ENCODE measurements at regions not wholly inside any gene's neighbourhood (a gene's known extent, or its start where the extent isn't known, plus 50 kb on each side); places are given as distances from the start of the nearest gene placed in this dataset.

DNA sequence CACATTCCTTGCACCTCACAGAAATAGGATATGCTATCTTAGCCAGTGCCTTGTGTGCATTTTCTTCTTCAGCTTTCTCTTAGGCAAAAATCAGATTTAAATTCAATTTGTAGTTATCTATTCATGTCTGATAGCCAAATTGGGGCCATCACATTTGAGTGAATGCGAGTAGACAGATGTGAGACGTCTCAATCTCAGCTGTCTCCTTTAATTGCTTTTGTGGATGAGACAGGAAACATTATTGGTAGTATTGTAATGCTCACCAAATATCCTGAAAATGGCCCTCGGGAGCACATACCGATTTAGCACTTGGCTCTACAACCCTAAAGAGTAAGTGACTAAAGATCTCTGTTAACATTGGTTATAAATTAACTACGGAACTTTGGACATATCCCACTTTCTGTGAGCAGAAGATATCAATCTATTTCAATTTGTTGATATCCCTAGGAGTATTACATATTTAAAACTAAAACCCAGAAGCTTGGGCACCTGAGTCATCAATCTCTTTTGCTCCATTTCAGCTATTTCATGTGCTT lies 1012.5 kb upstream of the TMEM132C start:
- DNase-seq (ENCODE audit: extremely low read depth in 1 of 2, low read depth in 1 of 2) = no peak

DNA sequence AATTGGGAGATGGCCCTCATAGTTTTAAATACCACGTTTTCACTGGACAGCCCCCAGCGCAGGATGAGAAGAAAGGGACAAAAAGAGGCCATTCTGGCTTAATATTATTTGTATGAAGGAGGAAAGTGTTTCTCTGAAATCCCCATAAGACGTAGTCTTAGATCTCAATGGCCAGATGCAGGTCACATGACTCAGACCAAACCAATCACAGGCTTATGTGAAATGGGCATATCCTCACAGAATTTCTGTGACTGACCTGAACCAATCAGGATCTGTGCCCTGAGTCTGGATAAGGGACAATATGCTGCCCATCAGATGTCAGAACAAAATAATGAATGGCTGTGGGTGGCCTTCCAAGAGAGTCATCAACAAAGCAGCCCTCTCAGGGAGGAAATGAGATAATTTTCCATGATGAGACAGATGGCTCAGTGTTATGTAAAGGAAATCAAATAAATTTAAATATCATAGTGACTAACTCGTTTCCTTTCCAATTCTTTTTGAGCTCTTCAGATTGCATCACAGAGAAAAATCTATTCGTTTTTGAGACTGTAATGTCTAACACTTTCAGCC lies 1009.5 kb upstream of the TMEM132C start:
- DNase-seq (ENCODE audit: extremely low read depth in 1 of 2, low read depth in 1 of 2) = no peak

DNA sequence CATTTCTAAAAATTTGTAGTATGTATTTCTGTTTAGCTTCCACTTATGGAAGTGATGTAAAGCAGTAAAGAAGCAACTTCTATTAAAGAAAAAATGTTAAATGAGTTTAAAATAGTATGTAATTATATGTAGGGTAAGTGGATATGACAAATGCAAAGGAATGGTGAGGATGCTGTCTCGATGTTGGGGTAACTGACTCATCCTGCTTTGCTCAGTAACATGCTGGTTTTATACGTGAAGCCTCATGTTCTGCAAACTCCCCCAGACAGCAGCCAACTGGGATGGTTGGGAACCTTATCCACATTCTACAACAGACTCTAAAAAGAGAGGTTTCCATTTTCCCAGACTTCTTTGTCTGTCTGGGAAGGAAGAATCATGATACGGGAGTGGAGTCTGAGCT lies 1006.4 kb upstream of the TMEM132C start:
- no peak for DNase-seq (ENCODE audit: extremely low read depth in 1 of 2, low read depth in 1 of 2)

DNA sequence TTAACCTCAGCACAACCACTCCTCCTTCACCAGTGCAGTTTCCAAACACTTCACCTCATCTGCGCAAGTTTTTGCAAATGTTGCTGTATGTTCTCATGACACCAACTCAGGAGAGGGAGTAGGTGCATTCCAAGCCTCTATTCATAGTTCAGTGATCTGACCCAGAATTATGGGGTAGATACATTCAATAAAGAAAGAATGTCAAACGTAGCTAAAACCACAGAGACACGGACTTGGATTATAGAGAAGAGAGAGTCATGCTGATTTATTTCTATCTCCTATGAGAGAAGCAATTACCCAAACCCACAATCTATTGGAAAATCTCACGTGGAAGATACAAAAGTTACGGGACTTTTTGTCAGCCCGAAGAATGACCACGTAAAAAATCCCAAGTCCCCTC lies 1006.0 kb upstream of the TMEM132C start:
- DNase-seq (ENCODE audit: extremely low read depth in 1 of 2, low read depth in 1 of 2) = no peak

DNA sequence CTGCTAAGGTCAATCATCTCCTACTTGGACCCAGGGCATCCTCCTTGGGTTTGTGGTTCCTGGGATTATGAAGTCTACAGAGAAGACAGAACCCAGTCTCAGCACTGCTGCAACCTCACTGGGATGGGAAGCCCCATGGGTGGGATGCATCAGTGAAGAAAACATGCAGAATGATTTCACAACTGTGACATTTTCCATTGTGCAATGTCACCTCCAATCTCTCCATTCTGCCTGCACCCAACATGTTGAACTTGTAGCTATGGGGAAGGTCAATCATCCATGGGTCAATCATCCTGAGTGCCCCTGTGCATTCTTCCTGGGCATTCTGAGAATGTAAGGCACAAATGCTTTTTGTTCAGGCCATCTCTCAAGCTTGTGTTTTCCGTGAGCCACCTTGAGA lies 1004.4 kb upstream of the TMEM132C start:
- DNase-seq (ENCODE audit: extremely low read depth in 1 of 2, low read depth in 1 of 2) = no peak

DNA sequence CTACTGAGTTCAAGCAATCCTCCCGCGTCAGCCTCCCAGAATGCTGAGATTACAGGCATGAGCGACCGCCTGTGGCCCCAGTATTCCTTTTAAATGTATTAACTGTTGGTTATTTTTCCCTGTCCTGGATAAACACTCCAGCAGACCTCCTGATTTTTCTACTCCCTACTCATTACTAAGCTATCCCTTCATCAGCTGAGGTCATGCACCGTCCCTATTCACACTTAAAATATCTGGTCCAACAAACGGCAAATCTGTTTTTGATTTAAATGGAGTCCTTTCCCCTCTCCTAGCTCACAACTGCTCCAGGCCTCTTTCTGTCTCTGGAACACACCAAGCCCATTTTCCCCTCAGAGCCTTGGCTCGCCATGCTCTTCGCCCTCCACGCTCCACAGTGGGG lies 1003.3 kb upstream of the TMEM132C start:
- no peak for DNase-seq (ENCODE audit: extremely low read depth in 1 of 2, low read depth in 1 of 2)

DNA sequence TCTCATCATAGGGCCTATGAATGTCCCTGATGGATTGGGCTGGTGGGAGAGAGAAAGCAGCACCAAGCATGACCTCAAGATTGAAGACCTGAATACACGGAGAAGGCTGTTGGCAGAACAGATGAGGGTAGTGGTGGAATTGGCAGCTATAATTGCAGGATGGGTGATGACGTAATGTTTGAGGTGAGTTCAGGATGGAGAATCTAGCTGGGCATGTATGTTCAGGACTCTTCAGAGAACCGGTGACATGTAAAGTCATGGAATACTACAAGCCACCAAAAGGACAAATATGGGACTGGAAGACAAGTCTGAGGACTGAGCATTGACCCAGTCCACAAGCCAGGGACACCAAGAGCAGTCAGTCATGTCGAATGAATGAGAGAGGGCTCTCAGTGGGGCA lies 999.8 kb upstream of the TMEM132C start:
- DNase-seq (ENCODE audit: extremely low read depth in 1 of 2, low read depth in 1 of 2) = no peak

DNA sequence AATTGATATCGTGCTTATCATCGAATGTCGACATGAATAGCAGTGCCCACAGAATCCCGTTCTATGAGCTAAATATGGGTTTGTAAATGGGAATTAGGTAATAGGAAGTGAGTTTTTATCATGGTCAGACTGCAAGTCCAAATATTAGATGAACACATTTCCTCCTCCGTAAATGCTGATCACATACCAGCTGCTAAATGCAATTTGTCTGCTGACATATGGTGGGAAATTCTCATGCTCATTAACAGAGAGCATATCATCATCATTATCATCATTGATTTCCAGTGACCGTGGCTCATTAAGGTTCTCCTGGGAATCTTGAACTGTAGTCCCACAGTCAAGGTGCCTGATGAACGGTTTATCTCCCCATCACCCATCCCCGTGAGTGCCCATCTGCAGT lies 998.8 kb upstream of the TMEM132C start:
- DNase-seq (ENCODE audit: extremely low read depth in 1 of 2, low read depth in 1 of 2) = no peak

DNA sequence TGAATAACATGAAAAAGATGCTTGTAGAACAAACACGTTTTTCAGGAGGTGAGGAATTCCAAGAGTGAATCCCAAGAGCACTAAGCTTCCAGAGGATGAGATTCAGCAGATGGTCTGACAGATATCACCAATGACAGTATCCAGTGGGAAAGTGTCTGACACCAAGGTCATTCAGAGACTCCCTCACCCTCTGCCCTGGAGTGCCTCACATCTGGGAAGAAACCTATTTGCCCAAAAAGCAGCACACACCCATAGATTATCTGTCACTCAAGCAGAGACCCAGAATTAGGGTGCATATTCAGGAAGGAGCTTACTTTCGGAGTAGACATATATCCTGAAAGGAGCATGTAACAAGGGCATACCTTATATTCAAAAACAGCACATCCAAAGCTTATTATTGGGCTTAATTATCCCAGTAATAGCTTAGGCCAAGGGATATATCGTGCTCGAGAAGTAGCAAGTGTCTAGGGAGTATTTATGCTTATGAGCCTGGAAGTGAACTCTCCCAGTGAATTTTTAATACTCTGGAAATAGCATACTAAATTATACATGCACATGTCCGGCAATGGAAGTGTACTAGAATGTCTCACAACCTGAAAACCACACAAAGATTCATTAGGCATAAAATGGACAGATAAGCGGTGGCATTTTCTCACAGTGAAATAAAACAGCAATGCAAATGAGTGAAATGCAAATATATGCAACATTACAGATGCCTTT lies 998.1 kb upstream of the TMEM132C start:
- no peak for DNase-seq (ENCODE audit: extremely low read depth in 1 of 2, low read depth in 1 of 2)

DNA sequence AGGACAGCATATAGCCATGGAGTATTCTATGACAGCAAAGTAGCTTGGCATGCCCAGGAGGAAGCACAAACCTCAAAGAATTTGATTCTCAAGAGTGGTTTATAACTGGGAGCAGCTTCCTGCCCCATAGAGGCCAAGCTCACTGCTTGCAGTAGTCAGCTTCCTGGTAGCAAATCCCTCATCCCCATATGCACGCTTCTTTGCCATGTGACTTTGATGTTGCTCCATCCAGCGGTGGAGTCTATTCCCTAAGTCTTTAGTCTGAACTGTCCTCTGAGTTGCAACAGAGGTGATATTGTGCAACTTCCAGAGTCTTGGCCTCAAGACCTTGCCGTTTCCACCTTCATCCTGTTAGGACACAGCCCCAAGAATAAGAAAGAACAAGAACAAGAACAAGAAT lies 996.8 kb upstream of the TMEM132C start:
- DNase-seq (ENCODE audit: extremely low read depth in 1 of 2, low read depth in 1 of 2) = no peak

DNA sequence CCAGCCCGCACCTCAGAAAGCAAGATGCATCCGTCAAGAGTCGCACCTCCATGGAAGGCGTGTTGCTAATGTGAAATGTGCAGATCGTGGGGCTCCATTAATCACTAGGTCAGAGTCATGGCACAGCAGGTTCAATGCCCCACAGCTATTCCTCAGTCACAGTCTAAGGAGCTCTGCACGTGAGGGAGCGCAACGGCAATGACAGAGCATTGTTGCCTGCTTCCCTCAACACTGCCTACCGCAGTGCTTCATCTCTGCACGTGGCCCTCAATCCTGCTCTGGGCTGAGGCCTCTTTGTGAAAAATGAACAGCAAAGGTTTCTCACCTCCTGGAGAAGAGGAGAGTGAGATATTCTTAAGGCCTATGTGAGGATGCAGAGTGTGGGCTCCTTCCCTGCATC lies 995.2 kb upstream of the TMEM132C start:
- no peak for DNase-seq (ENCODE audit: extremely low read depth in 1 of 2, low read depth in 1 of 2)

DNA sequence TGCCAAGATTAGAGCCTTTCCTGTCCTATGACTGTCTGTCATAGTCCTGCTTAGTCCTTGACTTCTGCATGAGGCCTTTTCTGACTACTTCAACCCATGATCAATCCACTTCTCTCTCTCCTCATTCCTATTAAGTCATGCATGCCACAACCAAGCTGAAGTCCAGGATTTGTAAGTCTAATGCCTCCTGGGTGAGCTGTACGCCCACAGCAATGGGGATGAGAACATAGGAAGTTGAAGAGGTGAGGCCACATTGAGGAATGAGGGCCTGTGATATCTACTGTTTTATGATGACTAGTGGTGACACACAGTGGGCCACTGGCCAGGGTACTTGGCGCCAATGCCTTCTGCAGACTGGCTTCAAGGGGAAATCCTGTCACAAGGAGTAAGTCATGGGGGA lies 994.1 kb upstream of the TMEM132C start:
- no peak for DNase-seq (ENCODE audit: extremely low read depth in 1 of 2, low read depth in 1 of 2)

DNA sequence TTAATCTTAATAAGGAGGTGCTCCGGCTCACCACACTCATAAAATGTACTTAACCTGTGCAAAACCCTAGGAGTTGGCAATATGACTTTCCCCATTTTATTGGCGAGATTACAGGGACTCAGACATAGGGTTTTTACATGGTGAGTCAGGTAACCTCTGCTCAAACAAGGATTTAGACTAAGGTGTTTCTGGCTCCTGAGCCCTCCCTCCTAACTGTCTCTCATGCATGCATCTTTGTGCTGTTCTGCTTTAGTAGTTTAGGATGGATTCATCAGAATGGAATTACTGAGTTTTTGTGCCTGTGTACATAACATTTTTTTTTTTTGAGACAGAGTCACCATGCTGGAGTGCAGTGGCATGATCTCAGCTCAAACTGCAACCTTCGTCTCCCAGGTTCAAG lies 993.3 kb upstream of the TMEM132C start:
- DNase-seq (ENCODE audit: extremely low read depth in 1 of 2, low read depth in 1 of 2) = no peak

DNA sequence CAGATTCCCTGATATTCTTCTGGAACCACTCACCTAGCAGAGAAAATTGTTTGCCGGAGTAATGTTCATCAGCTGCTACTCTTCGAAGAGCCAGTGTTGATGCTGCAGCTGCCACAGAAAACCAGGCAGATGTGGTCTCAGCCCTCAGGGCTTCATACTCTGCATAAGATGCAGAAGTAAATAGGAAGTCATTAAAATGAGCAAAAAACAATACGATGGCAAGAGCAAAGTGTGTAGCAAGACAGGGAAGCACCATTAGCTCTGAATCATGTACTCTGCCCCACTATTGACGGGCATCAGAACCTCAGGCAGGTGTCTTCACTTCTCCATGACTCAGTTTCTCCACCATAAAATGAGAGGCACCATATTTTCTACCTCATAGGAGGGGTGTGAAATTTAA lies 991.6 kb upstream of the TMEM132C start:
- no peak for DNase-seq (ENCODE audit: extremely low read depth in 1 of 2, low read depth in 1 of 2)

DNA sequence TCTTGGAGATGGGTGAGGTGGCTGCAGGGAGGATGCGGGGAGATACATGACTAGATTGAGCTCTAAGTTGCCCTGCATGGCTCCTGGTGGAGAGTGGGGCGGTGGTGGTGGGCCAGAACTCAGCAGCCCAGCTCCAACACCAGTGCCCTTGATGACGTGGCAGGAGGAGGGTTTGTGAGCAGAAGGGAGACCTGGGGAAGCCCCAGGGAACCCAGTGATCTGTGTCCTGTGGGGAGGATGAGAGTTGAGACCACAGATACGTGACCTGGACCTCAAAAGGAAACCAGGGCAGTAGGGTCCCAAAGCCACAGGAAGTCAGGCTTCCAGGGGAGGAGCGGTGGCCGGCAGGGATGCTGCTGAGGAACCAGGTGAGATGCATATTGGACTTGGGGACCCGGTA lies 989.1 kb upstream of the TMEM132C start:
- DNase-seq (ENCODE audit: extremely low read depth in 1 of 2, low read depth in 1 of 2) = no peak

DNA sequence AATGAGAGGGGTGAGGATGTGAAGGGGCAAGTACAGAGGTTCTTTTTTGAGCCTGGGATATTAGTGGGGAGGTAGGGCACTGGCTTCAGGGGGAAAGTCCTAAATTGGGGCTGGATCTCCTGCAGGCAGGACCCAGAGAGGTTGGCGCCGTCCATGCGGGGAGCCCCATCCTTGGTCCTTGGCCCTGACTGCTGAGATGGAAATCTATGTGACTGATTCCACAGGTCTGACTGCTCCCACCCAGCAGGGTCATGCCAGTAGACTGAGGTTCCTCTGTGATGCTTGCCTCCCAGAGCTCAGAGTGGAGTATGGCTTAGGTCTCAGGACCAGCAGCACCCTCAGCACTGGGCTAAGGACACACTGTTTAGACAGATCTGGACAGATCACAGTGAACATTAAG lies 988.6 kb upstream of the TMEM132C start:
- DNase-seq (ENCODE audit: extremely low read depth in 1 of 2, low read depth in 1 of 2) = no peak

DNA sequence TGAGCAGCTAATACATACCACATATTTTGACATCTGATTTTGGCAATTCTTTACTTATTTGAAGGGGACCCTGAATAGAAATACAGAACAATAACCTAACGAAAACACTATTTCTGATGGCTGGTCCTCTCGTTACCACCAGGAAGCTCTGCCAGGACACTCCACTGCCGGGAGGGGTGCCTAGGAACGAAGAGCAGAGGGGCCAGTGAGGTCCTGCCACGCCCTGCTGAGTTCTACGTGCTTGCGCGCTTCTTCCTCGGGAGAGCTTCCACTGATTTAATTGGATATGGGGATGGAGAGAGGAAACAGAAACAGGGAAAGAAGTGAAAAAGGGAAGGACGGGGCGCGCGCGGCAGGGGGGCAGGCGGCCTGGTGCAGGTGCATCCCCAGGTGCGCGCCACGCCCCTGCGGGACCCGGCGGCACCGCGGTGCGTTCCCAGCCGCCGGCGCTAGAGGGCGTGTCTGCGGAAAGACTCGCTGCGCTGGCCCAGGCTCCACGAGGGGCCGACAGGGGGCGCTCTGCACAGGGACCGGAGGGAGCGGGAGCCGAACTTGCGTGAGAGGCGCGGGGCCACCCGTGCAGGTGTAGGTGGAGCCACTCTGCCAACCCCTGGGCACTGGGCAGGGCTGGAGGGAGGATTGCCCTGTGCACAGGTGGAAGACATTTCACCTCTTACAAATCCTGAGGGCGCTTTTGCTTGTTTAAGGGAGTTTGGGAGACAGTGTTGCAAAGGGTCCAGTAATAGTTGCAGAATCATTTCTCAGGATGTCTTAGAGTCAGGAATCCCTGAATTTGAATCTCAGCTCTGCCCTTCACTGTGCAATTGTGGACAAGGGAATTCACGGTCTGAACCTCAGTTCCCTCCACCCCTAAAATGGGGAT lies 986.3 kb upstream of the TMEM132C start:
- DNase-seq (ENCODE audit: extremely low read depth in 1 of 2, low read depth in 1 of 2) = peak; percentile 2 to 39

DNA sequence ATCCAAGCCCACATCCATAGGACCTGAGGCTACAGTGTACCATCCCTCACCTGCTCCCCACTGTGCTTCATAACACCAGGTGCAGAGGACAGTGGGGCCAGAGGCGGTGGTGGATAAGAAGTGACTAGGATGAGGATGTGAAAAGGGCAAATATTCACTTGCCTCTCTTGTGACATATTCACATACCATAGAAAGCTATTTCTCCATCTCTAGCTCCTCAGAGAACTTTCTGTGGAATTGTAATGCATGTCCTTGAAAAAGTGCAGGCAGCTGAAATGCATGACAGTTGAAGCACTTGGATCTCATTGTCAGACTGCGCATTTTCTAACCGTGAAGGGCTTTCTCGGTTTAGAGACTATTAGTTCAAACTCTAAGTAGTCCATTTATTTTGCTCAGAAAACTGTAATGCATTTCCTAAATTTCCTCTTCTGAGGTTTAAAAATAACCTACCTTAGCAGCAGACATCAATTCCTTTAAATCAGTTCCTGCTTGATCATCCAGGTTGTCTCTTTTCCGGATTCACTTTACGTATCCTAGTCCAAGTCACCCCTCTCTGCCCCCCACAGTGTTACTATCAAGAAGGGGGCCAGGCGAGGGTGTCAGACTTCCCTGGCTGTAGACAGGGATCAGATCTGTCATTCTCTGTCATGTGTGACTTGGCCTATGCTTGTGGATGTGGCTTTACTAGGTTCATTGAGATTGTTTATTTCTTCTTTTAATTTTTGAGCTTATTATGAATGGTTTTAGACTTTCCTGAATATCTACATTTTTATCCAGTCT lies 984.0 kb upstream of the TMEM132C start:
- no peak for DNase-seq (ENCODE audit: extremely low read depth in 1 of 2, low read depth in 1 of 2)

DNA sequence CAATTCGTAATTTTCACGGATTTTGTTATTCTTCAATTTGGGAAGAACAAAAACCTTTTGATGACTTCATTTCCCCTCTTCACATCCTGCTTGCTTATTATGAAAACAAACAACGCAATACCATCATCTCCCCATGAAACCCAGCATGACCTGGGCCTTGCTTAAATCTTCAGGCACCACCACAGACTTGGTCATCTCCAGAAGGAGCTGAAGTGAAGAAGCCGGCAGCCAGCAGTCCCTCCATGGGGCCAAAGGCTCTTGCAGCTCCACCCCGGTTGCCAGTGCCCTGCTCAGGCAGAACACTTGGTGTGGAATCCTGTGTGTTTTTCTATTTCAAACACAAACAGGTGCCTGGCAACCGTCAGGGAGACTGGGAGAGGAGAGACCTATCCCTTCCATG lies 982.9 kb upstream of the TMEM132C start:
- DNase-seq (ENCODE audit: extremely low read depth in 1 of 2, low read depth in 1 of 2) = no peak

DNA sequence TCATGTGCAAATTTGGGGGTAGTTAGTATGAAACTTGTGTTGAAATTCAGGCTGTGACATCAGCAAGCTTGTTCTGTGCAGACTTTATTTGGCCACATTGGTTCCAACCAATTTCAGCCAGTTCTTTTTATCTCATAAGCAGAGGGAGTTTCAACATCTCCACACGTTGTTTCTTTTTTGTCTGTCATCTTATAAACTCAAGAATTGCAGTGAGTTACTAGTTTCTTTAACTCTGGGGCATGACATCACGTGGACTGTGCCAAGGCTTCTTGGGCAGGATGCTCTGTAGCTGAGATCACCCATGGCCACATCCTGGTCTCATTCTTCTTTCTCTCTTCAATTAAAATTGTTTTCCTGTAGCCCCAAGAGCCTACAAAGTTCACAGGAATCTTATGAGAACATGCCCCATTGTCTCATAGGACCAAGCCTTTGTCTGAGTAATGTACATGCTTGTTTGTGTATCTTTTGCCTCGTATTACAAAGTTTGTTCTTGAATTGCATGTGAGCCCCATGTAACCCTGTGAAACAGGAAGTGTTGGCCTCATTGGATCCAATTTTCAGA lies 982.0 kb upstream of the TMEM132C start:
- no peak for DNase-seq (ENCODE audit: extremely low read depth in 1 of 2, low read depth in 1 of 2)

DNA sequence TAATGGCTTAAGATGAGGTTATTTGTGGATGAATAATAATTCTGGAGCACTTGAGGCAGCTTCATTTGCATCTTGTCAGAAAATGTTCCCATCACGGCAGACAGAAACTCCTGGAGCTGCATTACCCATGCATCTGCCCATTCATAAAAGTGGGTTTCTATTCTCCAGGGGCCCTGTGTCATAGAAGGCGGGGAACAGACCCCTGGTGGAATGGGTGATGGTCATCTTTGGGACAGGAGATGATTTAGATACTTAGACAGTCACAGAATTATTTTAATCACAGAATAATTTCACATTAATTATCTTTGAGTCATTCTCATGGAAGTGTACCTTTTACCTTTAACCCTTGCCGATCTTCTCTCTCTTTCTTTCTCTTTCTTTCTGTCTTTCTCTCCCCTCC lies 980.7 kb upstream of the TMEM132C start:
- DNase-seq (ENCODE audit: extremely low read depth in 1 of 2, low read depth in 1 of 2) = no peak

Measured in activated CD8-positive, alpha-beta memory T cell treated with anti-CD3 and anti-CD28 coated beads for 1 hour (primary cell).